ENCODE measurements at regions not wholly inside any gene's neighbourhood (a gene's known extent, or its start where the extent isn't known, plus 50 kb on each side); places are given as distances from the start of the nearest gene placed in this dataset.
"Not testable (repeated sequence)": the region's sequence is repeated elsewhere in the genome, so short reads cannot be mapped to it uniquely, and the experiment has no call there.

GRCh38 chr16:63776437-63776836 lies 1345.4 kb downstream of the CDH11 start:
- Histone ChIP-seq H3K79me2 (ENCODE audit: control insufficient read depth, insufficient read depth, low read length, unreplicated experiment) (no peaks in the 10 kb centered on the region), H3K4me1 (ENCODE audit: control insufficient read depth, insufficient read depth, low read length, unreplicated experiment) (no peaks in the 10 kb centered on the region), H3K27ac (ENCODE audit: low read depth, low read length) (no peak overlapping the region), H2AFZ (ENCODE audit: low read length, unreplicated experiment) (no peak overlapping the region), H3K36me3 (ENCODE audit: insufficient read depth, low read length) (no peaks in the 10 kb centered on the region), H3K27me3 (ENCODE audit: insufficient read depth, low read length) (no peaks in the 10 kb centered on the region), H3K4me3 (ENCODE audit: low read depth, low read length) (no peak overlapping the region)

- no peaks in the 10 kb centered on the region for H3K36me3 ChIP-seq (ENCODE audit: insufficient read depth, low read length)
- no peaks in the 10 kb centered on the region for H3K79me2 ChIP-seq (ENCODE audit: control insufficient read depth, insufficient read depth, low read length, unreplicated experiment)
These were observed 1345.8 kb downstream of the CDH11 start for GRCh38 chr16:63776034-63776433.

GRCh38 chr16:63774302-63774701 lies 1347.6 kb downstream of the CDH11 start:
- Histone ChIP-seq H3K36me3 (ENCODE audit: insufficient read depth, low read length) (no peaks in the 10 kb centered on the region), H2AFZ (ENCODE audit: low read length, unreplicated experiment) (no peak overlapping the region), H3K27me3 (ENCODE audit: insufficient read depth, low read length) (no peaks in the 10 kb centered on the region), H3K4me3 (ENCODE audit: low read depth, low read length) (no peak overlapping the region), H3K4me1 (ENCODE audit: control insufficient read depth, insufficient read depth, low read length, unreplicated experiment) (no peaks in the 10 kb centered on the region), H3K27ac (ENCODE audit: low read depth, low read length) (no peak overlapping the region), H3K79me2 (ENCODE audit: control insufficient read depth, insufficient read depth, low read length, unreplicated experiment) (no peaks in the 10 kb centered on the region)

More at GRCh38 chr16:63776034-63776433, 1345.8 kb downstream of the CDH11 start:
- no peak overlapping the region for H3K4me3 ChIP-seq (ENCODE audit: low read depth, low read length)
- no peaks in the 10 kb centered on the region for H3K27me3 ChIP-seq (ENCODE audit: insufficient read depth, low read length)
- H3K4me1 ChIP-seq (ENCODE audit: control insufficient read depth, insufficient read depth, low read length, unreplicated experiment), result no peaks in the 10 kb centered on the region
- no peak overlapping the region for H3K27ac ChIP-seq (ENCODE audit: low read depth, low read length)
- H2AFZ ChIP-seq (ENCODE audit: low read length, unreplicated experiment), result no peak overlapping the region

- Histone ChIP-seq H3K27ac (ENCODE audit: low read depth, low read length) (no peak overlapping the region), H3K4me3 (ENCODE audit: low read depth, low read length) (no peak overlapping the region), H3K4me1 (ENCODE audit: control insufficient read depth, insufficient read depth, low read length, unreplicated experiment) (no peaks in the 10 kb centered on the region), H3K27me3 (ENCODE audit: insufficient read depth, low read length) (no peaks in the 10 kb centered on the region), H3K36me3 (ENCODE audit: insufficient read depth, low read length) (no peaks in the 10 kb centered on the region), H3K79me2 (ENCODE audit: control insufficient read depth, insufficient read depth, low read length, unreplicated experiment) (no peaks in the 10 kb centered on the region), H2AFZ (ENCODE audit: low read length, unreplicated experiment) (no peak overlapping the region)
These were observed 1352.7 kb downstream of the CDH11 start for GRCh38 chr16:63769211-63769610.

- H3K4me3 ChIP-seq (ENCODE audit: low read depth, low read length); H2AFZ ChIP-seq (ENCODE audit: low read length, unreplicated experiment); H3K79me2 ChIP-seq (ENCODE audit: control insufficient read depth, insufficient read depth, low read length, unreplicated experiment); H3K36me3 ChIP-seq (ENCODE audit: insufficient read depth, low read length); H3K27me3 ChIP-seq (ENCODE audit: insufficient read depth, low read length); H3K4me1 ChIP-seq (ENCODE audit: control insufficient read depth, insufficient read depth, low read length, unreplicated experiment); H3K27ac ChIP-seq (ENCODE audit: low read depth, low read length): not testable (repeated sequence)
These were observed 1361.6 kb downstream of the CDH11 start for GRCh38 chr16:63760246-63760645.

- no peak overlapping the region for H3K4me3 ChIP-seq (ENCODE audit: low read depth, low read length)
- no peak overlapping the region for H3K27ac ChIP-seq (ENCODE audit: low read depth, low read length)
- no peak overlapping the region for H2AFZ ChIP-seq (ENCODE audit: low read length, unreplicated experiment)
- H3K27me3 ChIP-seq (ENCODE audit: insufficient read depth, low read length), result no peaks in the 10 kb centered on the region
- no peaks in the 10 kb centered on the region for H3K4me1 ChIP-seq (ENCODE audit: control insufficient read depth, insufficient read depth, low read length, unreplicated experiment)
- H3K79me2 ChIP-seq (ENCODE audit: control insufficient read depth, insufficient read depth, low read length, unreplicated experiment), result no peaks in the 10 kb centered on the region
- H3K36me3 ChIP-seq (ENCODE audit: insufficient read depth, low read length), result no peaks in the 10 kb centered on the region
These were observed 1369.5 kb downstream of the CDH11 start for GRCh38 chr16:63752347-63752746.

GRCh38 chr16:63749276-63749675 lies 1372.6 kb downstream of the CDH11 start:
- Histone ChIP-seq H3K79me2 (ENCODE audit: control insufficient read depth, insufficient read depth, low read length, unreplicated experiment) (no peaks in the 10 kb centered on the region), H2AFZ (ENCODE audit: low read length, unreplicated experiment) (no peak overlapping the region), H3K36me3 (ENCODE audit: insufficient read depth, low read length) (no peaks in the 10 kb centered on the region), H3K27ac (ENCODE audit: low read depth, low read length) (no peak overlapping the region), H3K4me3 (ENCODE audit: low read depth, low read length) (no peak overlapping the region), H3K27me3 (ENCODE audit: insufficient read depth, low read length) (no peaks in the 10 kb centered on the region), H3K4me1 (ENCODE audit: control insufficient read depth, insufficient read depth, low read length, unreplicated experiment) (no peaks in the 10 kb centered on the region)

- H3K79me2 ChIP-seq (ENCODE audit: control insufficient read depth, insufficient read depth, low read length, unreplicated experiment), result no peaks in the 10 kb centered on the region
- H2AFZ ChIP-seq (ENCODE audit: low read length, unreplicated experiment), result no peak overlapping the region
- no peak overlapping the region for H3K4me3 ChIP-seq (ENCODE audit: low read depth, low read length)
- H3K27me3 ChIP-seq (ENCODE audit: insufficient read depth, low read length), result no peaks in the 10 kb centered on the region
- no peak overlapping the region for H3K27ac ChIP-seq (ENCODE audit: low read depth, low read length)
- no peaks in the 10 kb centered on the region for H3K36me3 ChIP-seq (ENCODE audit: insufficient read depth, low read length)
- no peaks in the 10 kb centered on the region for H3K4me1 ChIP-seq (ENCODE audit: control insufficient read depth, insufficient read depth, low read length, unreplicated experiment)
These were observed 1376.4 kb downstream of the CDH11 start for GRCh38 chr16:63745456-63745855.

- Histone ChIP-seq H2AFZ (ENCODE audit: low read length, unreplicated experiment) (no peak overlapping the region), H3K27me3 (ENCODE audit: insufficient read depth, low read length) (no peaks in the 10 kb centered on the region), H3K79me2 (ENCODE audit: control insufficient read depth, insufficient read depth, low read length, unreplicated experiment) (no peaks in the 10 kb centered on the region), H3K4me3 (ENCODE audit: low read depth, low read length) (no peak overlapping the region), H3K27ac (ENCODE audit: low read depth, low read length) (no peak overlapping the region), H3K4me1 (ENCODE audit: control insufficient read depth, insufficient read depth, low read length, unreplicated experiment) (no peaks in the 10 kb centered on the region), H3K36me3 (ENCODE audit: insufficient read depth, low read length) (no peaks in the 10 kb centered on the region)
These were observed 1377.6 kb downstream of the CDH11 start for GRCh38 chr16:63744077-63744874.

- H3K36me3 ChIP-seq (ENCODE audit: insufficient read depth, low read length), result no peaks in the 10 kb centered on the region
- H3K4me1 ChIP-seq (ENCODE audit: control insufficient read depth, insufficient read depth, low read length, unreplicated experiment), result no peaks in the 10 kb centered on the region
- no peak overlapping the region for H2AFZ ChIP-seq (ENCODE audit: low read length, unreplicated experiment)
- H3K79me2 ChIP-seq (ENCODE audit: control insufficient read depth, insufficient read depth, low read length, unreplicated experiment), result no peaks in the 10 kb centered on the region
- no peak overlapping the region for H3K27ac ChIP-seq (ENCODE audit: low read depth, low read length)
- no peak overlapping the region for H3K4me3 ChIP-seq (ENCODE audit: low read depth, low read length)
- H3K27me3 ChIP-seq (ENCODE audit: insufficient read depth, low read length), result no peaks in the 10 kb centered on the region
These were observed 1379.7 kb downstream of the CDH11 start for GRCh38 chr16:63742150-63742549.

GRCh38 chr16:63737633-63738032 lies 1384.2 kb downstream of the CDH11 start:
- no peaks in the 10 kb centered on the region for H3K27me3 ChIP-seq (ENCODE audit: insufficient read depth, low read length)
- no peak overlapping the region for H3K27ac ChIP-seq (ENCODE audit: low read depth, low read length)
- H3K36me3 ChIP-seq (ENCODE audit: insufficient read depth, low read length), result no peaks in the 10 kb centered on the region
- H3K4me3 ChIP-seq (ENCODE audit: low read depth, low read length), result no peak overlapping the region
- no peak overlapping the region for H2AFZ ChIP-seq (ENCODE audit: low read length, unreplicated experiment)
- H3K4me1 ChIP-seq (ENCODE audit: control insufficient read depth, insufficient read depth, low read length, unreplicated experiment), result no peaks in the 10 kb centered on the region
- H3K79me2 ChIP-seq (ENCODE audit: control insufficient read depth, insufficient read depth, low read length, unreplicated experiment), result no peaks in the 10 kb centered on the region

Data from ACC112 (cell line).